ENCODE measurements at regions not wholly inside any gene's neighbourhood (a gene's known extent, or its start where the extent isn't known, plus 50 kb on each side); places are given as distances from the start of the nearest gene placed in this dataset.

- DNase-seq (ENCODE audit: low read depth): no peak
Measured at GRCh38 chr20:62545901-62546525, 70.2 kb upstream of the GATA5 start.

GRCh38 chr20:62546606-62547005 is 70.8 kb upstream of the GATA5 start:
- no peak for DNase-seq (ENCODE audit: low read depth)

- DNase-seq (ENCODE audit: low read depth): no peak
Measured at GRCh38 chr20:62547364-62547763, 71.6 kb upstream of the GATA5 start.

GRCh38 chr20:62548471-62548870 is 72.7 kb upstream of the GATA5 start:
- no peak for DNase-seq (ENCODE audit: low read depth)

GRCh38 chr20:62549029-62549428 is 73.2 kb upstream of the GATA5 start:
- no peak for DNase-seq (ENCODE audit: low read depth)

GRCh38 chr20:62549499-62550086 is 73.8 kb upstream of the GATA5 start:
- DNase-seq (ENCODE audit: low read depth): no peak

- no peak for DNase-seq (ENCODE audit: low read depth)
Measured at GRCh38 chr20:62550087-62550632, 74.4 kb upstream of the GATA5 start.

- no peak for DNase-seq (ENCODE audit: low read depth)
Measured at GRCh38 chr20:62551407-62552323, 75.9 kb upstream of the GATA5 start.

GRCh38 chr20:62552613-62553012 is 76.8 kb upstream of the GATA5 start:
- DNase-seq (ENCODE audit: low read depth): no peak

GRCh38 chr20:62553136-62553837 is 77.5 kb upstream of the GATA5 start:
- no peak for DNase-seq (ENCODE audit: low read depth)

GRCh38 chr20:62553838-62554161 is 78.0 kb upstream of the GATA5 start:
- DNase-seq (ENCODE audit: low read depth): no peak

- no peak for DNase-seq (ENCODE audit: low read depth)
Measured at GRCh38 chr20:62554214-62554897, 78.6 kb upstream of the GATA5 start.

- DNase-seq (ENCODE audit: low read depth): no peak
Measured at GRCh38 chr20:62554898-62555641, 79.3 kb upstream of the GATA5 start.

GRCh38 chr20:62555642-62556420 is 80.0 kb upstream of the GATA5 start:
- DNase-seq (ENCODE audit: low read depth): no peak

GRCh38 chr20:62557462-62557861 is 81.7 kb upstream of the GATA5 start:
- DNase-seq (ENCODE audit: low read depth): no peak

GRCh38 chr20:62557999-62558408 is 82.2 kb upstream of the GATA5 start:
- DNase-seq (ENCODE audit: low read depth): no peak

GRCh38 chr20:62558779-62559178 is 83.0 kb upstream of the GATA5 start:
- DNase-seq (ENCODE audit: low read depth): no peak

- DNase-seq (ENCODE audit: low read depth): no peak
Measured at GRCh38 chr20:62560162-62560561, 82.1 kb upstream of the SLCO4A1 start.

GRCh38 chr20:62561182-62561581 is 81.1 kb upstream of the SLCO4A1 start:
- no peak for DNase-seq (ENCODE audit: low read depth)

- no peak for DNase-seq (ENCODE audit: low read depth)
Measured at GRCh38 chr20:62561948-62562347, 80.4 kb upstream of the SLCO4A1 start.

Data from amniotic epithelial cell (primary cell).